CD14-positive monocyte (primary cell): ENCODE measurements at regions not wholly inside any gene's neighbourhood (a gene's known extent, or its start where the extent isn't known, plus 50 kb on each side); places are given as distances from the start of the nearest gene placed in this dataset.

Source experiments
- DNase-seq, 3 donors: peaks; one replicate each; pipeline ENCODE4 v3.0.0-alpha.2; 2011 to 2022
- H2AFZ ChIP-seq: 2 replicates; pipeline ENCODE4 v1.6.0; 2012; ENCODE audit warnings: mild to moderate bottlenecking, low read depth, low read length, inconsistent platforms; ENCODE audit not compliant: insufficient read depth, poor library complexity, severe bottlenecking
- H3K27ac ChIP-seq, 2 donors: 1 replicate in 1 of 2; 2 replicates in 1 of 2; pipeline ENCODE4 v1.5.1; 2012 to 2013; ENCODE audit warnings: low read length in 2 of 2, control low read depth in 1 of 2, inconsistent platforms in 1 of 2, low read depth in 1 of 2, mild to moderate bottlenecking in 1 of 2
- H3K27me3 ChIP-seq, 2 donors: one replicate each; pipeline versions ENCODE4 v1.6.0 to v1.6.1; 2011 to 2013; ENCODE audit warnings: low read length in 2 of 2; ENCODE audit not compliant: control insufficient read depth in 2 of 2, insufficient read depth in 2 of 2
- H3K36me3 ChIP-seq, 2 donors: replicated peaks in 1 of 2; 1 replicate in 1 of 2; 2 replicates in 1 of 2; pipeline versions ENCODE4 v1.5.1 to v1.6.1; 2012 to 2013; ENCODE audit warnings: low read length in 2 of 2, control low read depth in 1 of 2, inconsistent platforms in 1 of 2, mild to moderate bottlenecking in 1 of 2; ENCODE audit not compliant: insufficient read depth in 2 of 2, control insufficient read depth in 1 of 2
- H3K4me1 ChIP-seq, 2 donors: 1 replicate in 1 of 2; 2 replicates in 1 of 2; pipeline versions ENCODE4 v1.5.1 to v1.6.1; 2012 to 2013; ENCODE audit warnings: low read length in 2 of 2, control low read depth in 1 of 2, inconsistent platforms in 1 of 2, mild to moderate bottlenecking in 1 of 2, moderate library complexity in 1 of 2; ENCODE audit not compliant: insufficient read depth in 2 of 2, control insufficient read depth in 1 of 2
- H3K4me2 ChIP-seq: replicated peaks from 2 replicates; pipeline ENCODE3; 2012; ENCODE audit warnings: low read length, moderate library complexity, mild to moderate bottlenecking; ENCODE audit not compliant: poor library complexity, severe bottlenecking; ENCODE audit errors: extremely low read depth
- H3K4me3 ChIP-seq, 3 experiments: fragments of 200-600 bp in 1 of 3; sonication (generic) in 1 of 3; replicated peaks in 1 of 3; 1 replicate in 2 of 3; 2 replicates in 1 of 3; pipeline ENCODE4 v1.5.1; 2011 to 2013; ENCODE audit warnings: low read length in 3 of 3, mild to moderate bottlenecking in 3 of 3, control low read depth in 2 of 3, low read depth in 2 of 3, inconsistent platforms in 1 of 3, moderate library complexity in 1 of 3
- H3K79me2 ChIP-seq: 2 replicates; pipeline ENCODE4 v1.6.0; 2012; ENCODE audit warnings: mild to moderate bottlenecking, control low read depth, inconsistent platforms, low read length, moderate library complexity; ENCODE audit not compliant: insufficient read depth
- H3K9ac ChIP-seq: 2 replicates; pipeline ENCODE4 v1.6.0; 2017; ENCODE audit warnings: low read length, mild to moderate bottlenecking; ENCODE audit not compliant: insufficient read depth, poor library complexity, severe bottlenecking
- H3K9me3 ChIP-seq, 2 donors: replicated peaks in 1 of 2; 1 replicate in 1 of 2; 2 replicates in 1 of 2; pipeline versions ENCODE4 v1.5.1 to v1.6.1; 2012 to 2013; ENCODE audit warnings: low read length in 2 of 2, control low read depth in 1 of 2; ENCODE audit not compliant: control insufficient read depth in 1 of 2, insufficient read depth in 1 of 2
- H4K20me1 ChIP-seq: 2 replicates; pipeline ENCODE4 v1.6.0; 2012; ENCODE audit warnings: mild to moderate bottlenecking, low read length, control low read depth, moderate library complexity; ENCODE audit not compliant: insufficient read depth
- H3K27ac Mint-ChIP-seq, 7 donors: one replicate each; pipeline ENCODE4 v1.8.0; 2020; ENCODE audit warnings: mild to moderate bottlenecking in 7 of 7, mixed read lengths in 7 of 7, moderate library complexity in 6 of 7, inconsistent platforms in 2 of 7
- H3K27me3 Mint-ChIP-seq, 3 donors: one replicate each; pipeline ENCODE4 v1.8.0; 2021 to 2022; ENCODE audit warnings: low read depth in 3 of 3, mild to moderate bottlenecking in 3 of 3, mixed read lengths in 3 of 3, moderate library complexity in 3 of 3, inconsistent platforms in 1 of 3
- H3K36me3 Mint-ChIP-seq, 2 donors: one replicate each; pipeline ENCODE4 v1.8.0; 2020; ENCODE audit warnings: mixed read lengths in 2 of 2, inconsistent platforms in 1 of 2, mild to moderate bottlenecking in 1 of 2
- H3K4me1 Mint-ChIP-seq: one replicate; pipeline ENCODE4 v1.8.0; 2020; ENCODE audit warnings: mild to moderate bottlenecking, mixed read lengths
- H3K4me3 Mint-ChIP-seq, 2 donors: one replicate each; pipeline ENCODE4 v1.8.0; 2020; ENCODE audit warnings: mild to moderate bottlenecking in 2 of 2, mixed read lengths in 2 of 2, moderate library complexity in 1 of 2
- H3K9me3 Mint-ChIP-seq, 7 donors: one replicate each; pipeline ENCODE4 v1.8.0; 2020 to 2022; ENCODE audit warnings: mixed read lengths in 7 of 7, mild to moderate bottlenecking in 6 of 7, moderate library complexity in 6 of 7, inconsistent platforms in 2 of 7
- WGBS: methylation state at CpG from one replicate; pipeline ENCODE4 v1.1.5; 2013; ENCODE audit warnings: missing lambda C conversion rate; ENCODE audit not compliant: insufficient coverage; 5-methylcytosine and 5-hydroxymethylcytosine counted together
- intact Hi-C, 2 donors: fragments of 100-400 bp; cut with micrococcal nuclease; formaldehyde crosslinking; loops; one replicate each; pipeline versions ENCODE4 v1.15.0 to v1.15.1; 2023
- TF ChIP-seq, protein P1 (sequence below): fragments of 200-600 bp; IDR thresholded peaks from one replicate; pipeline ENCODE4 v1.8.0; 2022; ENCODE audit warnings: antibody characterized with exemption, mild to moderate bottlenecking

DNA sequence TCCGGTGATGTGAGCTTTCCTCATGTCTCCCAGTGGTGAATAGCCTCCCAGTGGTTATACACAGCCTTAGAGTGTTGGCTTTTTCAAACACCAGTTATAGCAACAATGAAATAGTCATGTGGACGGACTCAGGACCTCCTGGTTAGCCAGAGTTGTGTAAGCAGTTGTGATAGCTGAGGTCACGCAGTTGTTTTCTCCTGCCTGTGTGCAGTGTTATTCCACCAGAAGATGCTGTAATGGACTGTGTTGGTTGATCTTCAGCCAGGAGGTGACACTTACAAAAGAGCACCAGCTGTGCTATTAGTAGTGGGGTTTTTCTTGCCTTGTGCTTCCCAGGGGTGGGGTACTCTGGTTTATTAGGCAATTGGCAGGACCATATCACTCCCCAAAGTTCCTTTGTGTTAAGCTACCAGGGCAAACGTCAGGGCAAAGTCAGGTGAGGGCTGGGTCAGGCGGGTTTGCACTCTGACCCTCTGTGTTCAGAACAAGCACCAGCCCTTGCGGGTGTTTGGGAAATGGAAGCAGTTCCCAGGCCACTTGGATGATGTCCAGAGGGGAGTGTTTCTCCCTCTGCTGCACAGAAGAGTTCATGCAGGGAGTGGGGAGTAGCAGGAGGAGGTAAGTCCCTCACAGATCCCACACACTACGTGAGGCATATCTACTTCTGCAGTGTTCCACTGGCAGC lies 252.6 kb downstream of the TMEM47 start:
- Histone ChIP-seq H2AFZ (no peak overlapping the region), H3K9ac (no peak overlapping the region), H3K79me2 (no peaks in the 10 kb centered on the region), H3K4me2 (no peak overlapping the region), H3K9me3 (no peaks in the 10 kb centered on the region), H3K36me3 (no peaks in the 10 kb centered on the region), H3K27ac (no peak overlapping the region), H3K4me1 (no peaks in the 10 kb centered on the region), H3K27me3 (no peaks in the 10 kb centered on the region), H3K4me3 (no peak overlapping the region), H4K20me1 (no peaks in the 10 kb centered on the region)
- WGBS, result no CpG with 5 or more reads among the region's 7 CpGs
- intact Hi-C loops, result no loop called here
- peaks cover 0 to 7% (median 6%) of the 10 kb centered on the region in 7 donors for H3K9me3 Mint-ChIP-seq
- H3K27ac Mint-ChIP-seq, result no peak overlapping the region
- H3K36me3 Mint-ChIP-seq, result no peaks in the 10 kb centered on the region
- TF ChIP-seq, protein P1, sequence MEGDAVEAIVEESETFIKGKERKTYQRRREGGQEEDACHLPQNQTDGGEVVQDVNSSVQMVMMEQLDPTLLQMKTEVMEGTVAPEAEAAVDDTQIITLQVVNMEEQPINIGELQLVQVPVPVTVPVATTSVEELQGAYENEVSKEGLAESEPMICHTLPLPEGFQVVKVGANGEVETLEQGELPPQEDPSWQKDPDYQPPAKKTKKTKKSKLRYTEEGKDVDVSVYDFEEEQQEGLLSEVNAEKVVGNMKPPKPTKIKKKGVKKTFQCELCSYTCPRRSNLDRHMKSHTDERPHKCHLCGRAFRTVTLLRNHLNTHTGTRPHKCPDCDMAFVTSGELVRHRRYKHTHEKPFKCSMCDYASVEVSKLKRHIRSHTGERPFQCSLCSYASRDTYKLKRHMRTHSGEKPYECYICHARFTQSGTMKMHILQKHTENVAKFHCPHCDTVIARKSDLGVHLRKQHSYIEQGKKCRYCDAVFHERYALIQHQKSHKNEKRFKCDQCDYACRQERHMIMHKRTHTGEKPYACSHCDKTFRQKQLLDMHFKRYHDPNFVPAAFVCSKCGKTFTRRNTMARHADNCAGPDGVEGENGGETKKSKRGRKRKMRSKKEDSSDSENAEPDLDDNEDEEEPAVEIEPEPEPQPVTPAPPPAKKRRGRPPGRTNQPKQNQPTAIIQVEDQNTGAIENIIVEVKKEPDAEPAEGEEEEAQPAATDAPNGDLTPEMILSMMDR, result no peak
- DNase-seq, result no peak
- H3K4me3 Mint-ChIP-seq, result no peak overlapping the region
- H3K4me1 Mint-ChIP-seq, result no peaks in the 10 kb centered on the region
- H3K27me3 Mint-ChIP-seq, result peaks cover 0 to 1% (median 0%) of the 10 kb centered on the region in 3 donors

DNA sequence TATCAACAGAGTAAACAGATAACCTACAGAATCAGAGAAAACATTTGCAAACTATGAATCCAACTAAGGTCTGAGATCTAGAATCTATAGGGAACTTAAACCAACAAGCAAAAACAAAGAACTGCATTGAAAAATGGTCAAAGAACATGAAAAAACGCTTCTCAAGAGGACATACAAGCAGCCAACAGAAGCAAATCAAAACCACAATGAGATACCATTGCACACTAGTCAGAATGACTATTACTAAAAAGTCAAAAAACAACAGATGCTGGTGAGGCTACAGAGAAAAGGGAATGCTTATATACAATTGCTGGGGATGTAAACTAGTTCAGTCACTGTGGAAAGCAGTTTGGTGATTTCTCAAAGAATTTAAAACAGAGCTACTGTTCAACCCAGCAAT lies 255.7 kb downstream of the TMEM47 start:
- intact Hi-C loops, result no loop called here

More for the DNA sequence above, 255.7 kb downstream of the TMEM47 start:
- Histone ChIP-seq H3K9ac (no peak overlapping the region), H3K36me3 (no peaks in the 10 kb centered on the region), H3K4me3 (no peak overlapping the region), H2AFZ (no peak overlapping the region), H3K4me2 (no peak overlapping the region), H3K4me1 (no peaks in the 10 kb centered on the region), H3K27me3 (no peaks in the 10 kb centered on the region), H3K27ac (no peak overlapping the region), H3K79me2 (no peaks in the 10 kb centered on the region), H4K20me1 (no peaks in the 10 kb centered on the region), H3K9me3 (no peaks in the 10 kb centered on the region)
- Mint-ChIP-seq H3K36me3 (no peaks in the 10 kb centered on the region), H3K4me3 (no peak overlapping the region), H3K4me1 (no peaks in the 10 kb centered on the region), H3K27ac (no peak overlapping the region), H3K9me3 (peaks cover 0 to 2% (median 0%) of the 10 kb centered on the region in 7 donors), H3K27me3 (peaks cover 0 to 1% (median 0%) of the 10 kb centered on the region in 3 donors)
- DNase-seq, result no peak
- no CpG with 5 or more reads among the region's 1 CpG for WGBS
- TF ChIP-seq, protein P1, result no peak
